Activated CD8-positive, alpha-beta T cell treated with anti-CD3 and anti-CD28 coated beads for 36 hours (primary cell): ENCODE measurements at regions not wholly inside any gene's neighbourhood (a gene's known extent, or its start where the extent isn't known, plus 50 kb on each side); places are given as distances from the start of the nearest gene placed in this dataset.

Source experiments
- ATAC-seq: fragments of 200-7000 bp; cut with Tn5 transposase; one replicate; pipeline ENCODE4 v1.10.0; 2021; ENCODE audit warnings: mild to moderate bottlenecking, moderate library complexity
- CTCF ChIA-PET: fragments of 350-600 bp; sonication (Branson Sonifier 250); formaldehyde crosslinking; loops from one replicate; lab custom pipeline; 2021; ENCODE audit warnings: antibody characterized with exemption; lab: Charles Lee
- POLR2A ChIA-PET: fragments of 350-600 bp; sonication (Branson Sonifier 250); formaldehyde crosslinking; loops from one replicate; lab custom pipeline; 2021; ENCODE audit warnings: antibody characterized with exemption; lab: Charles Lee
- DNase-seq: peaks from one replicate; pipeline ENCODE4 v3.0.0-alpha.2; 2020
- H3K27ac Mint-ChIP-seq: one replicate; pipeline ENCODE4 v1.8.0; 2021; ENCODE audit warnings: mild to moderate bottlenecking, mixed read lengths
- H3K27me3 Mint-ChIP-seq: one replicate; pipeline ENCODE4 v1.8.0; 2021; ENCODE audit warnings: mixed read lengths
- H3K36me3 Mint-ChIP-seq: one replicate; pipeline ENCODE4 v1.8.0; 2021; ENCODE audit warnings: low read depth, mixed read lengths
- H3K4me1 Mint-ChIP-seq: one replicate; pipeline ENCODE4 v1.8.0; 2021; ENCODE audit warnings: low read depth, mixed read lengths
- H3K4me3 Mint-ChIP-seq: one replicate; pipeline ENCODE4 v1.8.0; 2021; ENCODE audit warnings: mild to moderate bottlenecking, moderate library complexity, mixed read lengths
- H3K9me3 Mint-ChIP-seq: one replicate; pipeline ENCODE4 v1.8.0; 2021; ENCODE audit warnings: mixed read lengths
- intact Hi-C: fragments of 100-400 bp; cut with micrococcal nuclease; formaldehyde crosslinking; loops from one replicate; pipeline ENCODE4 v1.10.0; 2022
- TF ChIP-seq, protein P1 (sequence below): fragments of 200-600 bp; IDR thresholded peaks from one replicate; pipeline ENCODE4 v1.8.0; 2022; ENCODE audit warnings: antibody characterized with exemption, mild to moderate bottlenecking

DNA sequence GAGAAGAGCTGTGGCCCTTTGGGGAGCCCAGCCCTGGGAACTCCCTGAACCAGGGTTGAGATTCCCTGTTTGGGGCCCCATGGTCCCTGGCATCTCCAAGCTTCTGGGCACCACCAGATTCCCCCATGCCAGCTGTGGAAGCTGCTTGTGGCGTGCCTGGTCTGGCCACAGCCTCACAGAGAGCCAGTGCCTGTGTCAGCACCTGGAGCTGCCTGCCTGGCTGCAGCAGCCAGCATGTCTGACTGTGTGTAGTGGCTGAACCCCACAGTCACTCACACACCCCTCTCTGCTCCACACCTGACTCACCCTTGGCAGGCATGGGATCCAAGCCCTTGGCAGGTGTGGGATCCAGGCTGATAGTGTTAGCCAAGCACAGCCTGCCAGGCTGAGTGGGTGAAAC, 97.2 kb upstream of the GALNTL6 start:
- intact Hi-C loops: no loop called here
- H3K4me1 Mint-ChIP-seq: no peaks in the 10 kb centered on the region
- DNase-seq (no peak), ATAC-seq (no peak)
- CTCF ChIA-PET: no interaction called here
- H3K27me3 Mint-ChIP-seq: no peaks in the 10 kb centered on the region
- H3K9me3 Mint-ChIP-seq: peaks cover 3% of the 10 kb centered on the region
- POLR2A ChIA-PET: no interaction called here
- no peaks in the 10 kb centered on the region for H3K36me3 Mint-ChIP-seq
- H3K4me3 Mint-ChIP-seq: no peak overlapping the region
- no peak overlapping the region for H3K27ac Mint-ChIP-seq
- TF ChIP-seq, protein P1, sequence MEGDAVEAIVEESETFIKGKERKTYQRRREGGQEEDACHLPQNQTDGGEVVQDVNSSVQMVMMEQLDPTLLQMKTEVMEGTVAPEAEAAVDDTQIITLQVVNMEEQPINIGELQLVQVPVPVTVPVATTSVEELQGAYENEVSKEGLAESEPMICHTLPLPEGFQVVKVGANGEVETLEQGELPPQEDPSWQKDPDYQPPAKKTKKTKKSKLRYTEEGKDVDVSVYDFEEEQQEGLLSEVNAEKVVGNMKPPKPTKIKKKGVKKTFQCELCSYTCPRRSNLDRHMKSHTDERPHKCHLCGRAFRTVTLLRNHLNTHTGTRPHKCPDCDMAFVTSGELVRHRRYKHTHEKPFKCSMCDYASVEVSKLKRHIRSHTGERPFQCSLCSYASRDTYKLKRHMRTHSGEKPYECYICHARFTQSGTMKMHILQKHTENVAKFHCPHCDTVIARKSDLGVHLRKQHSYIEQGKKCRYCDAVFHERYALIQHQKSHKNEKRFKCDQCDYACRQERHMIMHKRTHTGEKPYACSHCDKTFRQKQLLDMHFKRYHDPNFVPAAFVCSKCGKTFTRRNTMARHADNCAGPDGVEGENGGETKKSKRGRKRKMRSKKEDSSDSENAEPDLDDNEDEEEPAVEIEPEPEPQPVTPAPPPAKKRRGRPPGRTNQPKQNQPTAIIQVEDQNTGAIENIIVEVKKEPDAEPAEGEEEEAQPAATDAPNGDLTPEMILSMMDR: no peak

DNA sequence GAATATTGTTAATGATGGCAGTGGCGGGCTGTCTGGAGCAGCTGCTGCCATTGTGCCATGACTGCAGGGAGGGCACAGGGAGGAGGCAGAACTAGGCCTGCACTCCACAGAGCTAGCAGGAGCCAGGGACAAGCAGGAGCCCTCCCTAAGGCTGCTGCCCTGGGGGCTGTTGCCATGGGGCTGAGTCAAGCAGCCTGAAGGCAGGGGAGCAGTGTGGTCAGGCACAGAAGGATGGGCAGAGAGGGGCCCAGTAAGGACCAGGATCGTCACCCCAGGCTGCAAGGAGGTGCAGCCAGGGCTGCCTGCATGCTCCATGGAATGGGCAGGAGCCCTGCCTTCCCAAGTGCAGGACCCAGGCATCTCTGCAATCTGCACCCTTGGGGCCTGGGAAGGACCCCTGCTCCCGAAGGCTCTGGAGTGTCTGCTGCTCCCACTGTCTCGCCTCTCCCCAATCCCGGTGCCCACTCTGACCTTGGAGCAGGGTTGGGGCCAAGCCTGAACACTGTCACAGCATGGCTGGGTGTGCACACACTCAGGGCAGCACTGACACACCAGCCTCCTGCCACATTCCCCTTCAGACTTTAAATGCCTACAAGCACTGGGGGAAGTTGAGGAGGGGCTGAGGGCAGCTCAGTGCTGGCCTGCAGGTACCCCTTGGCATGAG, 98.3 kb upstream of the GALNTL6 start:
- no peak overlapping the region for H3K4me3 Mint-ChIP-seq
- H3K36me3 Mint-ChIP-seq: no peaks in the 10 kb centered on the region
- no peaks in the 10 kb centered on the region for H3K4me1 Mint-ChIP-seq
- no peak overlapping the region for H3K27ac Mint-ChIP-seq
- no peak for DNase-seq
- no peaks in the 10 kb centered on the region for H3K27me3 Mint-ChIP-seq
- CTCF ChIA-PET: no interaction called here
- H3K9me3 Mint-ChIP-seq: no peaks in the 10 kb centered on the region
- no peak for ATAC-seq
- POLR2A ChIA-PET: no interaction called here
- intact Hi-C loops: no loop called here
- TF ChIP-seq, protein P1: no peak

DNA sequence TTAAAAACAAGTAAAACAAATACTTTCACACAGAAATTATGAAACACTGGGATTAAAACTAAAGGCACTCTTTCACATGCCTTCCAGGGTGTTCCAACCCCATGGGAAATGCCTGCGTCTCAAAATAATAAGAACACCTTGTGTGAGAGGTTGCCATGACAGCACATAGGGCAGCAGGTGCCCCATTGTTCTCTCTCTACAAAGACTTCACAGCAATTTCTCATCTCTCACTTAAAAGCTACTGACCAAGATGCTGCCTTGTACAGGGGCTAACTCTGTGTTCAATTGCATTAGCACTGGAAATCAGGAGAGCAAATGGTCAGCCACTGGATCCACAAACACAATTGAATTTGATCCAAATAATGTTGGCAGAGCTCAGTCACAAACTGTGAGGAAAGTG, 102.5 kb upstream of the GALNTL6 start:
- H3K4me3 Mint-ChIP-seq: no peak overlapping the region

DNA sequence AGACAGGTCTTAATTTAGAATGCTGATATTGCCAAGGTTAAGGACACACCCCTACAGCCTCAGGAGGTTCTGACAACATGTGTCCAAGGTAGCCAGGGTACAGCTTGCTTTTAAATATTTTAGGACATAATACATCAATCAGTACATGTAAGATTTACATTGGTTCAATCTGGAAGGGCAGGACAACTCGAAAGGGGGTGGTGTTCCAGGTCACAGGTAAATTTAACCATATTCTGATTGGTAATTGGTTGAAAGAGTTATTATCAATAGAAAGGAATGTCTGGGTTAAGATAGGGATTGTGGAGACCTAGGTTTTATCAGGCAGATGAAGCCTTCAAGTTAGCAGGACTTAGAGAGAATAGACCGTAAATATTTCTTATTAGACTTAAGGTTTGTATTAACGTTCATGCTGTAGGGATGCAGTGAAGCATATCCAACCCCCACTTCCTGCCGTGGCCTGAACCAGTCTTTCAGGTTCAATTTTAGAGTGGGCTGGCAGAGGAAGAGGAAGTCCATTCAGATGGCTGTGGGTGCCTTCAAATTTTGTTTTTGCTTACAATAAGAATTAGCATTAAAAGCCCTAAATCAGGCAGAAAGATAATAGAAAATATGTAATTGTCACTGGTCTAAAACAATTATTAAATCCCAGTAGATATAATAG, 136.5 kb upstream of the GALNTL6 start:
- Mint-ChIP-seq H3K27me3 (no peaks in the 10 kb centered on the region), H3K9me3 (peaks cover 10% of the 10 kb centered on the region), H3K4me3 (no peak overlapping the region), H3K27ac (no peak overlapping the region), H3K36me3 (no peaks in the 10 kb centered on the region), H3K4me1 (no peaks in the 10 kb centered on the region)
- intact Hi-C loops: no loop called here
- ChIA-PET CTCF (no interaction called here), POLR2A (no interaction called here)
- TF ChIP-seq, protein P1: no peak
- ATAC-seq (no peak), DNase-seq (no peak)

More for the DNA sequence above, 102.5 kb upstream of the GALNTL6 start:
- Mint-ChIP-seq H3K4me1 (no peaks in the 10 kb centered on the region), H3K9me3 (peaks cover 4% of the 10 kb centered on the region), H3K27me3 (no peaks in the 10 kb centered on the region), H3K36me3 (no peaks in the 10 kb centered on the region), H3K27ac (no peak overlapping the region)
- DNase-seq (no peak), ATAC-seq (no peak)
- TF ChIP-seq, protein P1: no peak
- POLR2A ChIA-PET: no interaction called here
- intact Hi-C loops: no loop called here
- CTCF ChIA-PET: no interaction called here

DNA sequence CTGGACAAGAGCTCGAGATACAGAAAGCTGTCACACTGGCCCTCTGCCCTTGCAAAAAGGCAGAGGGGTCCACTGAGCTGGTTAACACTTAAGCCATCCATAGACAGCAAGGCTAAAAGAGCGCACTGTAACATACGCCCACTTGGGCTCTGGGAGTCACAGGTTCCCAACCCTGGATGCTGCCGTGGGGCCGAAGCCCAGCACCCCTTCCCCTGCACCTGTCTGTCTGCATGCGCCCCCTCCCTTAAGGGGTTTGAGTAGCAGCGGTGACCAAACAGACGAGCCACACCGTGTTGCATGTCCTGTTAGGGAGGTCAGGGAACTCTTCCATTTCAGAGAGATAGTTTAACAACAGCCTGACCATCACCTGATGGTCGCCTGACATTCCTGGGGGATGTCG, 138.4 kb upstream of the GALNTL6 start:
- TF ChIP-seq, protein P1: no peak
- POLR2A ChIA-PET: interaction anchor here (0.6 kb wide), 1 partner anchor 161 kb away, joined by 3 read pairs; no protein-coding TSS in a partner anchor
- ATAC-seq (no peak), DNase-seq (no peak)
- CTCF ChIA-PET: no interaction called here
- Mint-ChIP-seq H3K36me3 (no peaks in the 10 kb centered on the region), H3K27me3 (no peaks in the 10 kb centered on the region), H3K27ac (no peak overlapping the region), H3K4me3 (no peak overlapping the region), H3K9me3 (peaks cover 7% of the 10 kb centered on the region), H3K4me1 (no peaks in the 10 kb centered on the region)
- intact Hi-C loops: no loop called here
